ENCODE measurements at regions not wholly inside any gene's neighbourhood (a gene's known extent, or its start where the extent isn't known, plus 50 kb on each side); places are given as distances from the start of the nearest gene placed in this dataset.

- TF ChIP-seq, protein P1, sequence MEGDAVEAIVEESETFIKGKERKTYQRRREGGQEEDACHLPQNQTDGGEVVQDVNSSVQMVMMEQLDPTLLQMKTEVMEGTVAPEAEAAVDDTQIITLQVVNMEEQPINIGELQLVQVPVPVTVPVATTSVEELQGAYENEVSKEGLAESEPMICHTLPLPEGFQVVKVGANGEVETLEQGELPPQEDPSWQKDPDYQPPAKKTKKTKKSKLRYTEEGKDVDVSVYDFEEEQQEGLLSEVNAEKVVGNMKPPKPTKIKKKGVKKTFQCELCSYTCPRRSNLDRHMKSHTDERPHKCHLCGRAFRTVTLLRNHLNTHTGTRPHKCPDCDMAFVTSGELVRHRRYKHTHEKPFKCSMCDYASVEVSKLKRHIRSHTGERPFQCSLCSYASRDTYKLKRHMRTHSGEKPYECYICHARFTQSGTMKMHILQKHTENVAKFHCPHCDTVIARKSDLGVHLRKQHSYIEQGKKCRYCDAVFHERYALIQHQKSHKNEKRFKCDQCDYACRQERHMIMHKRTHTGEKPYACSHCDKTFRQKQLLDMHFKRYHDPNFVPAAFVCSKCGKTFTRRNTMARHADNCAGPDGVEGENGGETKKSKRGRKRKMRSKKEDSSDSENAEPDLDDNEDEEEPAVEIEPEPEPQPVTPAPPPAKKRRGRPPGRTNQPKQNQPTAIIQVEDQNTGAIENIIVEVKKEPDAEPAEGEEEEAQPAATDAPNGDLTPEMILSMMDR (IDR thresholded peaks at IDR 0.05; ENCODE audit: low read length), result no peak
- TF ChIP-seq EZH2phosphoT487 (IDR thresholded peaks at IDR 0.05; ENCODE audit: low read length), result no peak
These were observed 133.3 kb upstream of the AHI1 start for GRCh38 chr6:135630789-135631376.
